GM19397 (cell line): ENCODE measurements at regions not wholly inside any gene's neighbourhood (a gene's known extent, or its start where the extent isn't known, plus 50 kb on each side); places are given as distances from the start of the nearest gene placed in this dataset.

Experiments
- ATAC-seq: cut with Tn5 transposase; IDR thresholded peaks from one replicate; pipeline ENCODE4 v1.9.1; 2021; ENCODE audit warnings: mild to moderate bottlenecking, moderate library complexity; ENCODE audit not compliant: unreplicated experiment

GRCh38 chr12:67112586-67112985, 156.6 kb upstream of the CAND1 start:
- no peak for ATAC-seq

GRCh38 chr12:67116134-67116533, 153.0 kb upstream of the CAND1 start:
- no peak for ATAC-seq

GRCh38 chr12:67122584-67122983, 146.6 kb upstream of the CAND1 start:
- no peak for ATAC-seq

GRCh38 chr12:67137256-67137655, 131.9 kb upstream of the CAND1 start:
- no peak for ATAC-seq

GRCh38 chr12:67141296-67142018, 127.7 kb upstream of the CAND1 start:
- ATAC-seq: no peak

GRCh38 chr12:67145692-67146091, 123.5 kb upstream of the CAND1 start:
- no peak for ATAC-seq

- no peak for ATAC-seq
Observed at GRCh38 chr12:67147030-67147429, 122.1 kb upstream of the CAND1 start.

GRCh38 chr12:67147447-67147846, 121.7 kb upstream of the CAND1 start:
- ATAC-seq: no peak

- ATAC-seq: no peak
Observed at GRCh38 chr12:67148265-67148664, 120.9 kb upstream of the CAND1 start.

- no peak for ATAC-seq
Observed at GRCh38 chr12:67151886-67152285, 117.3 kb upstream of the CAND1 start.

GRCh38 chr12:67152451-67152850, 116.7 kb upstream of the CAND1 start:
- ATAC-seq: no peak

GRCh38 chr12:67154901-67155300, 114.3 kb upstream of the CAND1 start:
- no peak for ATAC-seq

- ATAC-seq: no peak
Observed at GRCh38 chr12:67155863-67156262, 113.3 kb upstream of the CAND1 start.

GRCh38 chr12:67161322-67161918, 107.7 kb upstream of the CAND1 start:
- peak; percentile 77 for ATAC-seq

- no peak for ATAC-seq
Observed at GRCh38 chr12:67173258-67173657, 95.9 kb upstream of the CAND1 start.

GRCh38 chr12:67182551-67182950, 86.6 kb upstream of the CAND1 start:
- ATAC-seq: no peak

- ATAC-seq: no peak
Observed at GRCh38 chr12:67193704-67194103, 75.5 kb upstream of the CAND1 start.

- ATAC-seq: no peak
Observed at GRCh38 chr12:67200386-67200785, 68.8 kb upstream of the CAND1 start.

GRCh38 chr12:67202011-67202677, 67.0 kb upstream of the CAND1 start:
- peak; percentile 45 for ATAC-seq

- peak; percentile 83 for ATAC-seq
Observed at GRCh38 chr12:67202678-67203012, 66.5 kb upstream of the CAND1 start.

- no peak for ATAC-seq
Observed at GRCh38 chr12:67208281-67209067, 60.7 kb upstream of the CAND1 start.

- ATAC-seq: no peak
Observed at GRCh38 chr12:67211029-67211428, 58.1 kb upstream of the CAND1 start.
